GM20000 (cell line): ENCODE measurements at regions not wholly inside any gene's neighbourhood (a gene's known extent, or its start where the extent isn't known, plus 50 kb on each side); places are given as distances from the start of the nearest gene placed in this dataset.
"Not testable (repeated sequence)": the region's sequence is repeated elsewhere in the genome, so short reads cannot be mapped to it uniquely, and the experiment has no call there.

ENCODE experiments used
- DNase-seq: peaks from one replicate; pipeline ENCODE4 v3.0.0; 2012; ENCODE audit warnings: low spot score
- TF ChIP-seq, protein P1 (sequence below): IDR thresholded peaks from 2 replicates; pipeline ENCODE4 v1.5.1; 2012; ENCODE audit warnings: mild to moderate bottlenecking, control low read depth; ENCODE audit errors: extremely low read depth, missing control alignments

DNA sequence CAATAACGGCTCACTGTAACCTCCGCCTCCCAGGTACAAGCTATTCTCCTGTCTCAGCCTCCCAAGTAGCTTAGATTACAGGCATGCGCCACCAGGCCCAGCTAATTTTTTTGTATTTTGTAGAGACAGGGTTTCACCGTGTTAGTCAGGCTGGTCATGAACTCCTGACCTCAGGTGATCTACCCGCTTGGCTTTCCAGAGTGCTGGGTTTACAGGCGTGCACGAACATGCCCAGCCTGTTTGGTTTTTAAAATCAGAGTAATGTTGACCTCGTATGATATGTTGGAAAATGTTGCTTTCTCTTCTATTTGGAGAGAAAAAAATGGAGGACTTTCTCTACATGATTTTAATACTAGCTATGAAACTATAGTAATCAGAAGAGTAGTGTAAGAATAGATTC is 386.2 kb downstream of the PTH2R start:
- TF ChIP-seq, protein P1, sequence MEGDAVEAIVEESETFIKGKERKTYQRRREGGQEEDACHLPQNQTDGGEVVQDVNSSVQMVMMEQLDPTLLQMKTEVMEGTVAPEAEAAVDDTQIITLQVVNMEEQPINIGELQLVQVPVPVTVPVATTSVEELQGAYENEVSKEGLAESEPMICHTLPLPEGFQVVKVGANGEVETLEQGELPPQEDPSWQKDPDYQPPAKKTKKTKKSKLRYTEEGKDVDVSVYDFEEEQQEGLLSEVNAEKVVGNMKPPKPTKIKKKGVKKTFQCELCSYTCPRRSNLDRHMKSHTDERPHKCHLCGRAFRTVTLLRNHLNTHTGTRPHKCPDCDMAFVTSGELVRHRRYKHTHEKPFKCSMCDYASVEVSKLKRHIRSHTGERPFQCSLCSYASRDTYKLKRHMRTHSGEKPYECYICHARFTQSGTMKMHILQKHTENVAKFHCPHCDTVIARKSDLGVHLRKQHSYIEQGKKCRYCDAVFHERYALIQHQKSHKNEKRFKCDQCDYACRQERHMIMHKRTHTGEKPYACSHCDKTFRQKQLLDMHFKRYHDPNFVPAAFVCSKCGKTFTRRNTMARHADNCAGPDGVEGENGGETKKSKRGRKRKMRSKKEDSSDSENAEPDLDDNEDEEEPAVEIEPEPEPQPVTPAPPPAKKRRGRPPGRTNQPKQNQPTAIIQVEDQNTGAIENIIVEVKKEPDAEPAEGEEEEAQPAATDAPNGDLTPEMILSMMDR = no peak
- no peak for DNase-seq

DNA sequence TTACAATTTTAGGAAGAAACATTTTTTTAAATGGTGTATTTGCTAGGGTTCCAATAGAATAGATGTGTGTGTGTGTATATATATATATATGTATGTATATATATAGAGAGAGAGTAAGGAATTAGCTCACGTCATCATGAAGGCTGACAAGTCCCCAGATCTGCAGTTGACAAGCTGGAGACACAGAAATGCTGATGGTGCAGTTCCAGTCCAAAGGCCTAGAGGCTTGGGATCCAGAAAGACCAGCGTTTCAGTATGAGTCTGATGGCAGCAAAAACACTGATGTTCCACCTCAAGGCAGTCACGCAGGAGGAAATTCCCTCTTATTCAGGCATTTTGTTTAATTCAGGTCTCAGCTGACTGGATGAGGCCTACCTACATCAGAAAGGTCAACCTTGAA is 386.8 kb downstream of the PTH2R start:
- TF ChIP-seq, protein P1 = no peak
- DNase-seq = no peak

DNA sequence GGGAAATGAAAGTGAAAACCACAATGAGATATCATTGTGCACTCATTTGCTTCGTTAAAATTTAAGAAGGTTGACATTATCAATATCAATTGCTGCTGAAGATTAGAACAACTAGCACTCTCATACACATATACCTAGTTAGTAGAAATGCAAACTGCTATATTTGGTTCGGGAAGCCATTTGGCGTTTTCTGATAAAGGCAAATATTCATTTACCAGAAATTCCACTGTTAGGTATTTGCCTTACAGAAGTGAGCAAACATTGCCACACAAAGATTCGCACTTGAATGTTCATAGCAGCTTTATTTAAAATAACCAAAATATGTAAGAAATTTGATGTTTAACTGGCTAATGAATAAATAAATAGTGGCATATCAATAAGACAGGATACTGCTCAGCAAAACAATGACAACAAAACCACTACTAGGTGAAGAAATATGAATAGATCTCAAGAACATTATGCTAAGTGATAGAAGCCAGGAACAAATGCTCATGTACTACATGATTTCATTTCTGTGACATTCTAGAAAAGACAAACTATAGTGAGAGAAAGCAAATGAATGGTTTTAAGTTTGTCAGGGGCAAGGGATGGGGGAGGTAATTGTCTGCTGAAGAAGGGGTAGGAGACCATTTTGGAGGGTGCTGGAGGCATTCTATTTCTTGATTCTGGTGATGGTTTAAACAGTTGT is 387.8 kb downstream of the PTH2R start:
- no peak for DNase-seq
- TF ChIP-seq, protein P1 = no peak

DNA sequence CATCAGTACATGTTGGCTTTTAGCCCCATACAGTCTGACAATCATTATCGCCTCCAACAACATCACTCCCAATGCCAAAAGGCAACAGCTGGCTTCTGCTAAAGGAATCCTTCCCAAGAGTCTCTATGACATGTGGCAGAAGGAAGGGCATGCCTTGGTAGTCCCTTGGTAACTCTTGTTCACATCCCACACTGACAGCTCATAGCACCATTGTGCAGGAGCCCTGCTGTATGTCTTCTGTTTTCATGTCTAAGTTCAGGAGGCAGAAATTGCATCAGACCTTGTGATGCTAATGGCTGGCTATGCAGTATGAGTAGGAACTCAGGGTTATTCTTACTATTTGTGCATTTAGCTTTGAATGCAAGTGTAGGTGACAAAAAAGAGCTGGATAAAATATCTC is 392.1 kb downstream of the PTH2R start:
- TF ChIP-seq, protein P1 = no peak
- DNase-seq = no peak

DNA sequence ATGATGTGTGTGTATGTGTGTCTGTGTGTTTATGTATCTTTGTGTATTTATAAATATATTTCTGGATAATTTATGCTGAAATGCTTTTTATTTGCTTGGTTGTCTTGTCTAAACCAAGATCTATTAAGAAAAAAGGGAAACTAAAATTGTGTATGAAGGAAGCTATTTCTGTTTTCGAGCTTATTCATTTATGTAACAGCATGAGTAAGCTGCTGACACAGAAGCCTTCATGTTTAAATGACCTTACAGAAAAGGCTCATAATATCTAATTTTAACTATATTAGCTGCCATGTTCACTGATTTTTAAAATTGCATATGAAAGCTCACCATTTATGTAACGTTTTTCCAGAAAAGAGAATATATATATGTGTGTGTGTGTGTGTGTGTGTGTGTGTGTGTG is 392.8 kb downstream of the PTH2R start:
- TF ChIP-seq, protein P1 = no peak
- DNase-seq = no peak

DNA sequence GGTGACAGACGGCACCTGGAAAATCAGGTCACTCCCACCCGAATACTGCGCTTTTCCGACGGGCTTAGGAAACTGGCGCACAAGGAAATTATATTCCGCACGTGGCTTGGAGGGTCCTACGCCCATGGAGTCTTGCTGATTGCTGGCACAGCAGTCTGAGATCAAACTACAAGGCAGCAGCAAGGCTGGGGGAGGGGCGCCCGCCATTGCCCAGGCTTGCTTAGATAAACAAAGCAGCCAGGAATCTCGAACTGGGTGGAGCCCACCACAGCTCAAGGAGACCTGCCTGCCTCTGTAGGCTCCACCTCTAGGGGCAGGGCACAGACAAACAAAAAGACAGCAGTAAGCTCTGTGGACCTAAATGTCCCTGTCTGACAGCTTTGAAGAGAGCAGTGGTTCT is 394.3 kb downstream of the PTH2R start:
- not testable (repeated sequence) for DNase-seq

DNA sequence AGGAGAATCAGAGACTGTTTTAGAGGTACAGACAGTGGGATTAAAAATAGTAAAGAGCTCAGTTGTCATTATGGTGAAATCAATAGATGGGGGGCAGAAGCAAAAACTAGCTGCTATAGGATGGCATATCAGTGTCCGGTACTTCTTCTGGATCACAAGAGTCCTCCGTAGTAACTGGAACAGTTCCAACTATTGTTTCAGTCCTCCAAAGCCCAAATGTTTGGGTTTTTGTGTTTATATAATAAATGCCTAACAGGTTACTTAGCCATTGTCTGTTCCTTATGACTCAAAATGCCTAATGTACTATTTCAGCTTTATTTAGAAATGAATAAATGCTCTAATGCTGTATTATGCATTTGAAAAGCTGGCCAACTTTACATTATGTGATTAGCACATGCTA is 401.2 kb downstream of the PTH2R start:
- DNase-seq = no peak
- TF ChIP-seq, protein P1 = no peak

DNA sequence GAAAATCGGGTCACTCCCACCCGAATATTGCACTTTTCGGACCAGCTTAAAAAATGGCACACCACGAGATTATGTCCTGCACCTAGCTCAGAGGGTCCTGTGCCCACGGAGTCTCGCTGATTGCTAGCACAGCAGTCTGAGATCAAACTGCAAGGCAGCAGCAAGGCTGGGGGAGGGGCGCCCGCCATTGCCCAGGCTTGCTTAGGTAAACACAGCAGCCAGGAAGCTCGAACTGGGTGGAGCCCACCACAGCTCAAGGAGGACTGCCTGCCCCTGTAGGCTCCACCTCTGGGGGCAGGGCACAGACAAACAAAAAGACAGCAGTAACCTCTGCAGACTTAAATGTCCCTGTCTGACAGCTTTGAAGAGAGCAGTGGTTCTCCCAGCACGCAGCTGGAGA is 405.3 kb downstream of the PTH2R start:
- DNase-seq = not testable (repeated sequence)
